NCI-H1436 treated with DMSO at 0.1 percent for 48 hours (cell line): ENCODE measurements at regions not wholly inside any gene's neighbourhood (a gene's known extent, or its start where the extent isn't known, plus 50 kb on each side); places are given as distances from the start of the nearest gene placed in this dataset.

Experiments used
- DNase-seq: peaks from one replicate; lab custom pipeline; 2025; lab: John Stamatoyannopoulos, UW

DNA sequence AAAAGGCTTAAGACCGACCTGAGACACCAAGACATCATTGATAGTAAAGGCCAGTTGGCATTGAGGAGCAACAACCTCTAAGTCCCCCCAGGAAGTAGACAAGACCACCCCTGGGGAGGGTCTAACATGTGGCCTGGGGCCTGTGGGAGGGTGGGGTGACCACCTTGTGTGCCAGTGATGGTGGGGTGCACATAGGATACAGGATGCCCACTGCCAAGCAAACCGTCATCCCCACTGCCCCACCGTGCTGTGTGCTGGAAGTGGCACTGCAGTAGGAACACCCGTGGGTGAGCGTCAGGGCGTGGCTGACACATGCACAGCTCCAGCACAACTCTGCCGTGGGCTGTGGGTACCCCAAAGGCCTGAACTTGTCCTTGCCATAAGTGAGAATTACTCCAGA is 84.3 kb upstream of the LGALSL start:
- DNase-seq, result no peak

DNA sequence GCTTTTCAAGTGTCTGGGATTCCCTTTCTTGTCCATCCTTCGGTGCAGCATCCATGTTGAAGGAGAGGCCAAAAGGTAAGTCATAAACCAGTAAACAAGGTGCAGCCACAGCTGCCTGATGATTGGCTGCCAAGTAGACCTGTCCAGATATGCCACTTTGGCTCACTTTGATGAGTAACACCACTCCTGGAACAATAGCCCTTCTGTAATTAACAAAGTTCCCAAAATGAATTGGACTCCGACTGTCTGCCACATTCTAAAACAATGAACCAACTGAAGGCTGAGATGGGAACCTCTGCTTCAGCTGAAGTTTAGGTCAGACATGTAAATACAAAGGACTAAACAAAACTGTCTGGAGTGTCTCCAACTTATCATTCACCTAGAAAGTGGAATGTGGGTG is 82.2 kb upstream of the LGALSL start:
- DNase-seq, result no peak

DNA sequence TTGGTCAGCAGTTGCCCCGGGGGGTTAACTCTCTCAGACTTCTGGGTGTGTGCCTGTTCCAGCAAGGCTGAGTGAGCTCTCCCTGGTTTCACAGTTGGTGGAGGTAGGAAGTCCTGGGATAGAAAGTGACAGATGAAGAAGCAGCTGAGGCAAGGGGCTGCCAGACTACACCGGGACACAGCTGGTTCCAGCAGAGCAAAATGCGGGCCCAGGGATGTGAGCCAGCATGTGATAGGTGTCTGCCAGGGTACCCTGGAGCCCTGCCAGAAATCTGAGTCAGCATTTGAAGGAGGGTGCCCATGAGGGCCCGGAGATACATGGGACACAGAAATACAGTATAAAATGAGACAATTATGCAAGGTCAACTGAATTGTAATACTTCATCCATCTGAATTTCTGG is 79.3 kb upstream of the LGALSL start:
- DNase-seq, result no peak

DNA sequence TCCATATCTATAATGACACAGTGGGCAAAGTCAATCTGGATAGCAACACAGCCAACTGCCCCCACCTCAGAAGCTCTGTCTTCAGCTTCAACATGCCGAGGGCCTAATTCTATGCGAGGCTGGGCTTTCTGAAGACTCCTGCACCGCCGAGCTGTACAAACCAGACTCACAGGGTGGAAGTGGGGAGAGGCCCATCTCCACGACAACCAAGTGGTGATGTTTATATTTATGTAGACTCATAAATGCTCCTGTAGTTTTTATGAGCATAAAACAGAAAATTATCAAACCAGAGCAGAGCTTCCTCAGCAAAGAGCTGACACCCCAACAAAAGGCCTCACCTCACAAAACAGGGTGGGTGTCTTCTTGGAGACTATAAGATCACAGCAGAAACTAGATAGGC is 77.0 kb upstream of the LGALSL start:
- DNase-seq, result no peak

DNA sequence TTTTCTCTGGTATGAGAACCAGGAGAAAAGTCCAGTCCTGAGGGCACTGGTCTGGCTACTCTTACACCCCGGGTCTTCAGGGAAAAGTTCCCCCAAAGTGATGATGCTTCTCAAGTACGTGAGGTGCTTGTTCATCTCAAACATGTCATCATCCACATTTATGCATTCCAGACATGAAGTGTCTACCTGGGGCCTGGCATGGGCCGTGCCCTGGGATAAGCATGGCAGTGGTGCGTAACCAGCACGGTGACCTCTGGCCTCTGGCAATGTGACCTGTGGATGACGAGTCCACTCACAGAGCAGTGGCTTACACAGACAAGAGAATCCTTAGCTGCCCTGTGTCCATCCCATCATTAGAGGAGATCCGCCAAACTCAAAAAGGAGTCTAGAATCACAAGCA is 74.8 kb upstream of the LGALSL start:
- DNase-seq, result no peak

DNA sequence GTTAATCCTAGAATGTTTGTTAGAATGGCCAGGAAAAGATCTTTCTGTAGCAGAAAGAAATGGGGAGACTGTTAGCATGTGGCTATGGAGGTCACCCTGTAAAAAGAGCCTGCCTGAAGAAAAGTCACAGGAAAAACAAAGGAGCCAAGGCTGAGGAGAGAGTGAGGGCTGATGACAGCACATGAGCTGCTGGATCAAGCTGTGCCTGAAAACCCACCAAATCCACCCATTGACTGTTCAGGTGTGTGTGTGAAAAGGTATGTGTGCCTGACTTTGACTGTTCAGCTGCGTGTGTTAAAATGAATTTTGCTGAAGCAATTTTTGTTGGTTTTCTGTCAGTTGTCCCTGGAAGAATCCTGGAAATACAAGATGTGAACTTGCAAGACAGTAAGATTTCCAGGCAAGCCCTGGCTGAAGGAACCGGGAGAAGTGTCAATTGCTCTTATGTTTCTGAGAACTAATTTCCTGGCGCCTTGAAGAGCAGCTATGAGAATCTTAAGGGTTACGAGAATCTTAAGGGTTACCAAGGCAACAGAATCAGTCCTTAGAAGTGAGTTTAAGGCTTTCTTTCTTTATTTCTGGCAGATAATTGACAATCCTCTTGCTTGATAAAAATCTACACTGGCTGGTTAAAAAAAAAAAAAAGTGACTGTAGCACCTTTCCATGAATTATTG is 73.0 kb upstream of the LGALSL start:
- DNase-seq, result no peak

DNA sequence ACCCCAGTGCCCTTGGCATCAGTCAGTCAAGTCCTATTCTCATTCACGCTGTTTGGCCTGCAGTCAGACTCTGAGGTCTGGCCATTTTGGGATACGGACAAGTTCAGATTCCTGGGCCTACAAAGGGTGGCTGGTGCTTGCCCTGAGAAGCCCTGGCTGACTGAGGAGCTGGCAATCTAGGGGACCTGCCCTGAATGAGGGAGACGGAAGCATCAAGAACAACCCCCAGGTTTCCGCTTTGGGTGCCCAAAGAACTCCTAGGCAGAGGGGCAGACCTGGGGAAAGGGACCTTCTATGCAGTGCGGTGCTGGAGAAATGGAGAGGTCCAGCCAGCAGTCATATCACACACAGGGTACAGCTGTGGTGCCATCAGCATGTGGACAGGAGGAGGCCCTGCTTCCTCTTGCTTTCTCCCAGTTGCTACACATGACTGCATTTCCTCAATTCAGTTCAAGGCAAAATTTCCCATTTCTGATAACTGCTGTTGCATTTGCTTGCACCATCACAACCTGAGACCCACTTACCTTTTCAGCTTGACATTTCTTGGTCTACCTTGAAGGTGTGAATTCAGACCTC is 70.9 kb upstream of the LGALSL start:
- no peak for DNase-seq

DNA sequence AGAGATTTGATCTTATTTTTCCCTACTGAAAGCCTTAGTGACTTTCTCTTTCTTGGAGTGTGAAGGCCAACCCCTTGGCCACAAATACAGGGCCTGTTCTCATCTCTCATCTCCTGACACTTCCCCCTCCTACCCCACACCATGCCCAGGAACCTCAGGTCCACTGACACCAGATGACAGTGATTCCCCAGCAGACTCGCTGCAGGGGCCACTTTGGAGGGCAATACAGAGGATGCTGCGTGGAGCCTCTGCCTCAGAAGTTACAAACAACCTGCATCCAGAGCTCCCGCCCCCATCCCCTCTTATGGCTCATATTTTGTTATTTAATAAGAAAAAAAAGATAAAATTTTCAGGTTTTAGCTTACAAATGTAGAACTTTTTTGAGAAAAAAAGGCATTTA is 70.1 kb upstream of the LGALSL start:
- no peak for DNase-seq

DNA sequence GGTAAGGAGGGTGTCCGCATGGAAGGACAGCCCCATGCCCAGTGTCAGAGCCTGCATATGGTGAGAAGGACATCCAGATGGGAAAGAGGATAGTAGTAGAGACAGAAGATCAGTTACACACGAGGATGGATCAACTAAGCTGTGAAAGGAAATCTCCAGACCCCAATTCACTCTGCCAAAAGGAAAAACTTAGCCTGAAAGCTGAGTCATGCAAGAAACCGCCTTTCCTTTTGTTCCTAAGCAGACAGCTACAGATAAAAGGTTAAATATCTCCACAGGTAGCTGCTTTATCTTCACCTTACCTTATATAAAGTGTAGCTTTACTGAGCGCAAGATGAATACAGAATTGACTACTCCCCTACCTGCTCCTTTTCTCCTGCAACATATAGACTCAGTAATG is 67.3 kb upstream of the LGALSL start:
- no peak for DNase-seq

DNA sequence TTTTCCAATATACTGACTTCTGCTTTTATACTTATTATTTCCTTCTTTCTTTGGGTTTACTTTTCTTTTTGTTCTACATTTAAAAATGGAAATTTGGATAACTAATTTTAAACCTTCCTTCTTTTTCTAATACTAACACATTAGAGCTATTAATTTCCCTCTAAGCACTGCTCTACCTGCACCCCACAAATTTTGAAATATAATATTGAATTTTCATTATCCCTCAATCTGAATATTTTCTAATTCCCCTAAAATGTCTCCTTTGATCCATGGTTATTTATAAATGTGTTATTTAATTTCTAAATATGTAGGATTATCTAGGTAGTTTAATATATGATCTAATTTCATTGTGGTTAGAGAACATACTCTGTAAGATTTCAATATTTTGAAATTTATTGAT is 63.4 kb upstream of the LGALSL start:
- no peak for DNase-seq

DNA sequence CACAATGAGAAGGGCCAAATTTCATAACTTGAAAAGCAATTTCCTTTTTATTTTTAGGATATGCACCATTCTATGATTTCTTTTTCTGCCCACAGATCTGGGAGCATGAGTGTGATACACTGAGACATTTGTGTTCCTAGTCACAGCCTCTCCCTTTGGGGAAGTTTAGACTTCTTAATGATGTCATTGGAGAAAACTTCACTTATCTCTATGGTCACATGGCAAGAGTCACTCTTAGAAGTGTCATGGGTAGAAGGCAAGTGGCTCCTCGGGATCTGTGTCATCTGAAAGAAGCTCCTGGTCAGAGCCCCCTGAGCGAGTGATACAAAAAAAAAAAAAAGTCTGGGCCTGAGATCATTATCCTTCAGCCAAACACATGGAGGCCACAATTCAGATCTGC is 62.5 kb upstream of the LGALSL start:
- DNase-seq, result no peak

DNA sequence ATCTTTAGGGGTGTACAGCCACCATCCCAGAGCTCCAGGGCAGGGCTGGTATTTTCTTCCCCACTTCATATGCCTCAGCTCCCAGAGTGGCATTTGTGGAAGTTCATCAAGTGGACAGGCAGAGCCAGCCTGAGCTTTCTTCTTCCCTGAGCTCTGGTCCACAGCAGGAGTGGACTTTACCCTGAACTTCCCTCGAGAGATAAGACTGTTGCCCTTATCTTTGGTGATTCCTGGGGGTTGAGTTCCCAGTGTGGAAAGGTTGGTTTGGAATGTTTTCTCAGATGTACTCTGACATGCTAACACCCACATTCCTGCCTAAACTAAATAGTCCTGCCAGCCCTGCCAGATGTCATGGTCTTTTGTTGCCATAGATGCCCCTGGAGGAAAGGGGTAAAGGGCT is 62.0 kb upstream of the LGALSL start:
- DNase-seq, result no peak

DNA sequence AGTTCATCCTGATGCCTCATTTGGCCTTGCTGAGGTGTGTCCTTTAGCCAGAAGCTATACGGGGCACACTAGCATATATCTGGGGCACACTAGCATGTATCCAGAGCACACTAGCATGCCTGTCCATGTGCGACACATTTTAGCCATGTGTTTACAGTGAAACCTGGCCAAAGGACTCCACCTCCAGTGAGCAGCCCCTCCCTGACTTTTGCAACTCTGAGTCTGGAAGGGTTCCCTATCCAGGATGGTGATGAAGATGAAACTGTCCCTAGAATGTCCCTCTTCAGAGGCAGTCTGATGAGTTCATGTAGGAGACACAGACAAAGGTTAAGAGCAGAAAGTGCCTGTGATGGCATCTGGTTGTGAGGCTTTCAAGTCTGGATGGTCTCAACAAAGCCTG is 61.4 kb upstream of the LGALSL start:
- no peak for DNase-seq

DNA sequence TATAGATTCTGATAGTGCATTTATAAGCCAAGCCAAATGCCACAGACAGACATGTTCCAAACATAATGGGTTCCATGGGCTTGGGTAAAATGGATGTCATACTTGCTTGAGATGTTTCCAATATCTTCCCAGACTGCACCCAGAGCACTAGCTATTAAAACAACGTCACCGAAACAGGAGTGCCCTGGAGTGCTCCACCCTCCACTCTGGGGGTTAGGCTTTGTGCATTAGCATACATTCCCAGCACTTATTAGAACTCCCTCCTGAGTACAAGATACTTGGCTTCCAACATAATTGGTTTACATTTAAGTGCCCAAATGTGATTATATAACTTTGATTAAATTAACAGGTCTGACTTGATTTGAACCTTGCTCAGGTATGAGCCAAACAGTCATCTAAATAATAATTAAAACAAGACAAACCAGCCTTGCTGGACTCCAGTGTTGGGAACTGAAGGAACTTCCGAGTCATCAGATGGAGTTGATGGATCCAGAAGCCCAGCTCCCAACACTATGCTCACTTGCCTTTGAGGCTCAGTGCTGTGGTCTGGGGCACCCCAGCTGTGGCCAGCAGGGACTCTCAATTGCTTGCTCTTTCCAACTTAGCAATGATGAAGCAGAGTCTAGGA is 60.5 kb upstream of the LGALSL start:
- no peak for DNase-seq

DNA sequence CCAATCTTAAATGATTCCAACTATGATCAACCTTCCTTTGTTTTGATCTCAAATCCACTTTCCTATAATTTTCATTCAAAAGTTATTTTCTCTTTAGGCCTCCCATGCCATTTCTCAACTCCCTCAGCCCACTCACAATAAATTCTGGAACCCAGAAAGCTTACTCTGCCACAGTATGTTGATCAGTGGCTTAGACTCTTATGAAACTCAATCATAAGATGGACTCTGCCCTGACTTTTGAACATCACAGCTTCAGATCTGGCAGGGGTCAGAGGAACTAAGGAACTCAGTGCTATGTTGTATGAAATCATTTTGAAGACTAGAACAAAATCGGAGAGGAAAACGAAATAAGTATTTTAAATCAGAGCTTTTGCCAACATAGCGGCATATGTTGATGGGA is 59.8 kb upstream of the LGALSL start:
- DNase-seq, result no peak

DNA sequence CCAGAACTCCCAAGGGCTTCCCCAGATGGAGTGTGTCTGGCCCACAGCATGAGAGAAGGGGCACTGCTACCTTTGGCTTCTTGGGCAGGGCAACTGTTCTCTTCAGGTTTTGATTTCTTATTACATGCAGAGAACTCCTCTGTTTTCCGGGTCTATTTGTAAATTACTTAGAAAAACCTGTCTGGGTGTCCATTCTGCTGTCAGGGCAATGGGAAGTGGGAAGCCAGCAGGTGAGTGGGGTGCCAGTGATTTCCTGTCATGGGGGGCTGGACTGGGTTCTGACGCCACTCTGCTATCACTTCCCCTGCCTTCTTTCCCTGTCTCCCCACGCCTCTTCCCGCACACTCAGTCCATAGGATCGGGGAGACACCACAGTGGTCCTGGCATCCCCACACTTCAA is 58.0 kb upstream of the LGALSL start:
- DNase-seq, result no peak

DNA sequence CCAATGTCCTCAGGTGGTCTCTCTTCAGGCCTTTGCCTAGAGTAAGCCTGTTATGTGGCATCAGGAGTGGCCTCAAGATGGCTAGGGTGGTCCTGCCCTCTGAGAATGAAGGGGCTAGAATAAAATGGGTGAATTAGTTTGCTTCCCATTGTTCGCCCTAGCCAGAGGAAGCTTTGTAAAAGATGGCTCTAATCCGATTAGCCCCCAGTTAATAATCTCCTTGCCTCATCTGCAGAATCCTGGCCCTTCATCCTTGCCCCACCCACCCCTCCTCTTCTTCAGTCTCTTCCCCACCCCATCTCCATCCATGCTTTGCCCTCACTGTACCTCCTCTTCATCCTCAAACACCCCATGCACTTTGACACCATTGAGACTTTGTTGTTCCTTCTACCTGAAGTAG is 57.4 kb upstream of the LGALSL start:
- DNase-seq, result no peak

DNA sequence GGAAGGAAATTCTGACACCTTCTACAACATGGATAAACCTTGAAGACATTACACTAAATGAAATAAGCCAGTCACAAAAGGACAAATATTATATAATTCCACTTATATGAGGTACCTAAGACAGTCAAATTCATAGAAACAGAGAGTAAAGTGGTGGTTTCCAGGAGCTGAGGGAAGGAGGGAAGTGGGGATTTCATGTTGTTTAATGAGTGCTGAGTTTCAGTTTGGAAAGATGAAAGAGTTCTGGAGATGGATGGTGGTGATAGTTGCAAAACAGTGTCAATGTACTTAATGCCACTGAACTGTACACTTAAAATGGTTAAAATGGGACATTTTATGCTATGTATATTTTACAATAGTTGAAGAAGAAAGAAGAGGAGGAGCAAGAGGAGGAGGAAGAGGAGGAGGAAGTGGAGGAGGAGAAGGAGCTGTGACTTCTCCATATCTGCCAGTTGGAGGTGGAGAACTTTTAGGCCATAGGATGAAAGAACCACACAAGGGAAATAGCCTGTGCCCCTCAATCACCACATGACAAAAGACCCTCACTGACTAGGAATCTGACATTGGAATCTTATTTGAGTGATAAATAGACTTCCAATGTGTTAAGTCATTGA is 55.3 kb upstream of the LGALSL start:
- DNase-seq, result no peak

DNA sequence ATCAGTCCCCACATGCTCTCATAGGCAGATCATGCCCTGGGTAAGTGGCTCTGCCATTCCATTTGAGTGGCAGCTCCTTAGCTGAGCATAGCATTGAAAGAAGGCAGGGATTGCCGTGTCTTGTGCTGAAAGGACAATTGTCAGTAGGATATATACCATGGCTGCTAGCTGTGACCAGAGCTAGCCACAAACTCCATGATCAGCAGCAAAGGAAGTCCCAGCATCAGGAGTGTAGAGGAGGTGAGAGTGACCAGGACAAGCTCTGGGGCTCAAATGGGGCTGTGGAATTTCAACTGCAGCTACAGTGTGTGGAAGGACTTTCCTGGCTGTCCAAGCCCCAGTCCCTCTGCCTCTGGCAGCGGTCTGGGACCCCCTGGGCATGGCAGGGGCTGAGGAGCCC is 54.4 kb upstream of the LGALSL start:
- DNase-seq, result no peak

DNA sequence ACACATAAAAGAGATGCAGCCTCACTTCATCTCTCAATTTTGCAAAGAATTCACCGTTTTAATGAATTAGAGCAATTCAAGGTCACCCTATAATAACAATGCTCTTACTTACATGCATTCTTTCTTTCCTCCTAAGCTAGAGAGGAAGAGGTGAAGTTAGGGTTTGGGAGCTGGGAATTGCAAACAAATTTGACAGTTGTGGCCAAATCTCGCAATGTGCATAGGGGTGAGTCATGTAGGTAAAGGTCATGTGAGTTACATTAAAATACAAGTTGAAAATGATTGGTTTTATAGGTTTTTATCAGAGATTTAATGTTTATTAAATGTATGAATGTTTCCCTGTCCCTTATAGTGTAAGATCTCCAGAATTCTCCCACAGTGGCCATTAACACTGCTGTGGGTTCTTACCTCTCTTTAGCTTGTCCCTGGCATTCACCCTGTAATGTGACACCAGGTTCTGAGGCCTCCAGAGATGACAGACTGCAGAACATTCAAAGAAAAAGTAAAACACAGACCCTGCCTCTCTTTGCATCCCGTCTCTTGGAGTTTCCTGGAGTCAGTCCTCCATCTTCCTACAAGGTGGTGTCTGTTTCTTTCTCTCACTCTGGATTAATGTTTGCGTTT is 53.7 kb upstream of the LGALSL start:
- DNase-seq, result no peak

DNA sequence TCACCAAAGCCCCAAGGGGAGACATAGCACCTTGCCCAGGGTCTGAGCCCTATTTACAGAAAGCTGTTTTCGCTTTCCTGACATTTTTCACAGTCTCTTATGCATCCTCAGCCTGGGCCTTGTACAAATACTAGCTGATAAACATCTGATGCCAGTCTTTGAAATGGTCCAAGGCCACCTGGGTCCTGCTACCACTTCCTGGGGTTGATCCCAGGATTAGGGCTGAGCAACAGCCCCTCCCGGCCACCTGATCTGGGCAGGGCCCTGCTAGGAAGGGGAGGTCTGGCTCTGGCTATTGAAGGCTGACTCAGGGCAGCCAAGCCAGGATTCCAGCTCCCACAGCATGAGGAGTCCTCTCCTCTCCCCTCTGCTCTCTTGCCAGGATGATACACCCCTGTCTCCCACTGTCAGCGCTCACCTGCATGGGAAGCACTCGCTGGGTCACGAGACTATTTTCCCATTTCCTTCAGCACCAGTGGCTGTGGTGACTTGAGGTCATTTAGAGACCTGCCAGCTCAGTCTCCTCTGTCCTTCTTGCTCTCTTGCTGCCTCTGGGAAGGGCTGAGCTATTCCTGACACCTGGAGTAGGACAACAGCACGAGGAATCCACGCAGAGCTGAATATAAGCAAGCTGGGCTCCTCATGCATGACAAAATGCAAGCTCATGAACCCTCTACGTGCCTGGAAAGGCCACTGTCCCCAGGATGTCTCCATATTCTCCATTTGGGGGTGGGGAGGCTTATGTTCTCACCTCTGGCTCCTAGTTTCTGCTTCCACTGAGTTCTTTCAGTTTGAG is 53.0 kb upstream of the LGALSL start:
- no peak for DNase-seq

DNA sequence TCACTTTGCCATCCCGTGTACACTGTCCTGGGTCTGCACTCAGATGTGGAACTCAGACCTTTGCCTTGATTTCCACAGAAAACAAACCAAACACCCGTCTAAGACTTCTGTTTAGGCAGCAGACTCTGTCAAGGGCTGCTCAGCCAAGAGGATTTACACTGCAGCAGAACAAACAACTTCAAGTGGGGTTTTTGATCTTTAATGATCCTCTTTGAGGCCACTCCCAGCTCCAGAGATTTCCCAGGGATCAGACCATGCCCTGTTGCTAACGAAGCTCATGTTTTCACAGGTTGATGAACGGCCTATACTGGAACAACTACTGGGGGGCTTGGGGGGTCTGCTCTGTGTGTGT is 52.5 kb upstream of the LGALSL start:
- peak; percentile 3 for DNase-seq
